ENCODE measurements at regions not wholly inside any gene's neighbourhood (a gene's known extent, or its start where the extent isn't known, plus 50 kb on each side); places are given as distances from the start of the nearest gene placed in this dataset.

DNA sequence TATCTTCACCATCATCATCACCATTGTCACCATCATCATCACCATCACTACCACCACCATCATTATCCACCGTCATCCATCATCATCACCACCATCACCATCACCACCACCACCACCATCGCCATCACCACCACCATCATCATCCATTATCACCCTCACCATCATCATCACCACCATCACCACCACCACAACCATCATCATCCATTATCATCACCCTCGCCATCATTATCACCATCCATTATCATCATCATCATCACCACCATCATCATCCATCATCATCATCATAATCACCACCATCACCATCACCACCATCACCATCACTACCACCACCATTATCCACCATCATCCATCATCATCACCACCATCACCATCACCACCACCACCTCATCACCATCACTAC is 95.6 kb downstream of the C16orf95 start:
- DNase-seq, result no peak

DNA sequence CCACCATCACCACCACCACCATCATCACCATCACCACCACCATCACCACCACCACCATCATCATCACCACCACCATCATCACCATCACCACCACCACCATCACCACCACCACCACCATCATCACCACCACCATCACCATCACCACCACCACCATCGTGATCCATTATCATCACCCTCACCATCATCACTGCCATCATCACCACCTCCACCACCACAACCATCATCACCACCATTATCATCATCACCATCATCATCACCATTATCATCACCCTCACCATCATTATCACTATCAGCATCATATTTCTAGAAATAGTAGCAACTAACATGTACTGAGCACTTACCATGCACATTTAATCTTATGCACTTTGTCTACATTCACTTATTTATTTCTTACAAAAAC is 94.9 kb downstream of the C16orf95 start:
- DNase-seq, result no peak

DNA sequence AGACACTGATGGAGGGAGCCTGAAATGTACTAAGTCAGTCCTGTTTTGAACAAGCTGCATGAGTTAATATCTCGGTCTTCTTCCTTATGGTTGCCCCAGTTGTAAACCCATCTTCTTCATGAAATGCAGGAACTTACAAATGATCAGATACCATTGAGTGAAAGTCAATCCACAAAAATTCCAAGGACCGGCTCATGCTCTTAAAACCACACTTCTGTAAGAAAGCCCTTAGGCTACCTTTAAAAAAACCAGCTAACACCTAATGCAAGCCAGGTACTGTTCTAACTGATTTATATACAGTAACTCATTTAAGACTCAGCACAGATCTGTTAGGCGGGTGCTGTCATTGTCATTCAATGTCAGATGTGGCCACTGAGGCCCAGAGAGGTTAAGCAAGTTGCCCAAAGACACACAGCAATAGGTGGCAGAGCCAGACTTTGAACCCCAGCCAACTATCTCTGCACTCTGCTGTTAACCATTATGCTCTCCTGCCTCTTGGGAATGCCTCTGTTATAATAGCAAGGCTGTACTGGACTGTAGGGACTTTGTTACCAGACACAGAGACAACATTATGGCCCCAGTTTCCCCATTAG is 93.4 kb downstream of the C16orf95 start:
- DNase-seq, result no peak

DNA sequence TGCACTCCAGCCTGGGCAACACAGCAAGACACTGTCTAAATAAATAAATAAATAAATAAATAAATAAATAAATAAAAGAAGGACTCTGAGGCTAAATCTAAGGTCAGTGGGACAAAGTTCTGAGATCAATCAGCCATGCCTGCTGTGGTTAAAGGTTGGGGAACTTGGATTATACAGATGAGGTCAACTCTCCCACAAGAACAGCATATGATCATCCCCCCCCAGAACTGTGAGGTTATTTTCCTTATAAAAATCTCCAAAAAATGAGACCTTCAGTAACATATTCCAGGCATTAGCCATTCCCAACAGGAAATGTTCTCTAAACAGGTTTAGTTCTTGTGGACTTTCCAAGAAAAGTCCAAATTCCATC is 90.3 kb downstream of the C16orf95 start:
- no peak for DNase-seq

DNA sequence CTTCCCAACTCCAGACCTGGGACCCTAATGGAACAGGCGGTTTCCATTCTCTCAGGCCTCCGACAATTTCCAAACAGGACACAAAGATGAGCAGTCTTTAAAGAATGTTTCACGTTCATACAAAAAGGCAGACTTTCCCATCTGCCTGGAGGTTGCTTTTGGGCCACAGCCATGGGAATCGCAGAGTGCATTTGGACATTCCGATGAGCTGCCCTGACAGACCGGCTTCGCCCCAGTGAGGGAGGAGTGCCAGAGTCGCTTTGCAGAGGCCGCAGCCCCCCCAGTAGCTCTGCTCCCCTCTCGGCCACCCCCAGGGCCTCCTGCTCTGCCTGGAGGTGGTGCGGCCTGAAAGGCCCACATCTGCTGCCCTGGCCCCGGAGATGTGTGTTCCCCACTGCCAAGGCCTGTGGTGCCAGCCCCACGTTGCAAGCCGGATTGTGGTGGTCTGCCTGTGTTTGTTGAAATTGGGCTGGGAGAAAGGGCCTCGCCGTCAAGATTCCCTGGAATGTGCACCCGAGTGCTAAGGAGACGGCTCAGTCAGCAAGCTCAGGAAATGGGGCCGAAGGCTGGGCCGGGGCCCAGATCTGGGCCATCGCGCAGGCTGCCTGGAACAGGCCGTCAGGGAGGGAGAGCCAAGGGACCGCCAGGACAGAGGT is 89.8 kb downstream of the C16orf95 start:
- DNase-seq, result no peak

DNA sequence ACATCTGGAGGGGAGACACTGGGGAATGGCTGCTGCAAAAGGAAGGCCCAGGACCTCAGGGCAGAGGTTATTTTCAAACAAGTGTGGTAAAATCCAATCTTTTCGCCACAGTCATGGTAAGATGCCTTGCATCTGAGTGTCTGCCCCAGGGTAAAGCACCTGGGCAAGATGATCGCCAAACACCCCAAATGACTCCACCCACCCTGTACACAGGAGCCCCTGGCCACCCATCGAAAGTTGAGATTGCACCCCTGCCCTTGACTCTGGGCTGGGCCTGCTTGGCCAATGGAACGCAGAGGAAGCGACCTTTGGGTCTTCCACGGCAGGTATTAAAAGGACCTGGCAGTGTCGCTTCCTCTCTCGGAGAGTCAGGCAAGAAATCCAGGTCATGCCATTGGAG is 88.8 kb downstream of the C16orf95 start:
- DNase-seq, result no peak

DNA sequence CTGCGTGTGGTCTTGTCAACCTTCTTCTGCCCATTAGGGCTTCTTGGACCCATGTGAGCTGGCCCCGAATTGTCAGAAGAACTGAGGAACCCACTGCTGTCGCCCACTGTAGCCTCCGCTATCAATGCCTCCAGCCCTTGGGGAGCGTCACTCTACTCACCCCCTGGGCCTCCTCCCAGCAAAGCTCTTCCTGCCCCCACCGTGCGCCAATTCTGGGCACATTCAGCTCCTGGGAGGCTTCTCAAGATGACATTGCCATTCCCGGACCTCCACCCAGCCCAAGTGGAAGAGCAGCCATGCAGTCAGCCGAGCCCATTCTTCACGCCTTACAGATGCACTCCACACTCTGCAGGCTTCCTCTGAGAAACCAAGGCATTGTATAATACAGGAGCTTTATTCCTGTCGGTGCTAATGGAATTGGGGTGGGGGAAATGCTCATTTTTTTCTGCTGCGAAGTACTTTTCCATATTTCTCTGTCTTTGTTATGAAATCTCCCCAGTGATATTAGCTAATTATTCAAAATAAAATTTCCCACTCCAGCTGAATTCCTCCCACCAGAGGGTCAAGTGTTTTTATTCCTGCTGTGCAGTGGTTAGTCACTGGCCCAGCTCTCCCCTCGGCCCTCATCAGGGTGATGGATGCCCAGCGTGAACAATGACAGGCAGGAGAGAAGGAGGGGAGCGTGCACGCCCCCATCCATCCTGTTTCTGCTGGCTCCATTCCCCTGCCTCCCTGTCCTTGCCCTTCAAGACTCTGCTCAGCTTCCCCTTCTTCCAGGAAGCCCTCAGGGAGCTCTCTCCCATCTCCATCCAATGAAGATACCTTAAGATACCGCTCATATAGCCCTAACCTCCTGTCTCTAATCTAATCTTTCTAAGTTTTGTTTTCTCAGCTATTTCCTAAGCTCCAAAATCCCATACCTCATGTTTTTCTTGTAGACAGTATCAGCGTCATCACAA is 87.7 kb downstream of the C16orf95 start:
- no peak for DNase-seq

DNA sequence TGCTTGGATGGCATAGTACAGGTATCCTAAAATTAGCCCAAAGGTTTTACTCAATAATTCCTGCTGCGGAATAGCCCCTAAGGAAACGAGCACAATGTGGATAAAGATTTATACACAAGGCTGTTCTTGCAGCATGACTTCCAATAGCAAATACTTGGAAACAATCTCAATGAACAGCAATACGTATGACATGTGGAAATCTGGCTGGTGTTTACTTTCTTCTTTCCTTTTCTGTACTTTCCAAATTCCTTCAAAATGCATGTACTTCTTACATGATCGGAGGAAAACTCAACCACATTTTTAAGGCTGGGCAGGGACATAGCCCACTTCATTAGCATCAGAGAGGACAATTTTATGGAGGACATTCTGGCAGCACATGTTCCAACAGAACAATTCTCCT is 86.6 kb downstream of the C16orf95 start:
- DNase-seq, result no peak

DNA sequence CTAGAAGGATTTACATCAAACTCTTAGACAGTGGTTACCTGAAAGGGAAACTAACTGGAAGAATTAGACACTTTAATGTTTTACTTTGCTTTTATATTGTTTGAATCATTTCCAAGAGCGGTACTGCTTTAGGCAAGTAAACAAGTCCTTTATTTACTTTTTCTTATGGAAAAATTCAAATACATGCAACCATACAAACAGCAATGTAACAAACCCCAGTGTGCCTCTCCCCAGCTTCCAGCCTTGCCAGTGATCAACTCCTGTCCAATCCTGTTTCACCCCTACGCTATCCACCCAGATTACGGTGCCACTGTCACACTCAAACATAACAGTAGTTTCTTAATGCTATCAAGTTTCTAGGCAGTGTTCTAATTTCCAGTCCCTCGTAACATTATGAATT is 85.9 kb downstream of the C16orf95 start:
- DNase-seq, result no peak

DNA sequence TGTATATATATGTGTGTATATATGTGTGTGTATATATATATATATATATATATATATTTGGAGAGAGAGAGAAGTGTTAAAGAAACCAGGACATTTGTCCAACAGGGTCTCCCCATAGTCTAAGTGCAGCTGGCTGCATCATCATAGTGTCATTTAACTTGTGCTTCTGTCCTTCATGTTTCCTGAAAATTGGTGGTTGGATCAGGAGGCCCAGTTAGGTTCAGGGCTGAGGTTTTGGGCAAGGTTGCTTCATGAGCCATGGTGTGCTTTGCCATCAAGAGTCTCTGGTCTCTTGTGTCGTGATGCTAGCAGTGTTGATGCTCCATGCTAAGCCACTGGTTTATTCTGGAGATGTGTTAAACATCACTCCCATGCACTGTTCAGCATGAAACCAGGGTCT is 85.3 kb downstream of the C16orf95 start:
- DNase-seq, result no peak

DNA sequence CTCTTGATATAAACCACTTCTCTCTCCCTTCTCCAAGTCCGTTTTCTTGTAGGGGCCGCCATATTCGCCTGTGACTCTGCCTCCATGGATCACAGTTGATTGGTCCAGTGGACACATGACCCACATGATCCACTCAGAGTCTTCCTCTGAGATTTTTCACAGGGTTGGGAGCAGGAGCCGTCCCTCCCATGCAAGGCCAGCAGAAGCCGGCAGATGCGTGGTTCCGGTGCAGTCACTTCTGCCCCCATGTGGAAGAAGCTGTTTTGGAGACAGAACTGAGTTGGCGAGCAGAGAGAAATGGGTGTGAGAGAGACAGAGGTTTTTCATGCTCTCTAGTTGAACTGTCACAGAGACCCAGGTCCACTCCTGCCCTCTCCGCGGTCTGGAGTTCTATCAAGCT is 83.3 kb downstream of the C16orf95 start:
- no peak for DNase-seq

DNA sequence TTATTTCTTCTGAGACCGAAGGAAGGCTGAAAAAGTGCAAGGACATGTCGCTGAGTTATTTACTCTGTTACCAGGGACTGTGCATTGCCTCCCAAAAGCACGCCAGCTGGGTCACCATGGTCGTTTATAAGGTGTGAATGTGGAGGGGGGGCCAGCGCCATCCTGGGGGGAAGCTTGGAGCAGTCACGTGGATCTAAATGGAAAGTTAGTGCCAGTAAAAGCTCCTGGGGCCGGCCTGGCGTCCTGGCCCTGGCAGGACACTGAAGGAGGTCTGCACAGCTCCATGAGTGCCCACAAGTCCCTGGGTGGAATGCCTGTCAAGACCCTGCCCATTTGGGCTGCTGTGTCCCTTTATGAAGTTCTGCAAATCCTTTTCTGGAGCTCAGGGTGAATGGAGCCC is 82.6 kb downstream of the C16orf95 start:
- no peak for DNase-seq

DNA sequence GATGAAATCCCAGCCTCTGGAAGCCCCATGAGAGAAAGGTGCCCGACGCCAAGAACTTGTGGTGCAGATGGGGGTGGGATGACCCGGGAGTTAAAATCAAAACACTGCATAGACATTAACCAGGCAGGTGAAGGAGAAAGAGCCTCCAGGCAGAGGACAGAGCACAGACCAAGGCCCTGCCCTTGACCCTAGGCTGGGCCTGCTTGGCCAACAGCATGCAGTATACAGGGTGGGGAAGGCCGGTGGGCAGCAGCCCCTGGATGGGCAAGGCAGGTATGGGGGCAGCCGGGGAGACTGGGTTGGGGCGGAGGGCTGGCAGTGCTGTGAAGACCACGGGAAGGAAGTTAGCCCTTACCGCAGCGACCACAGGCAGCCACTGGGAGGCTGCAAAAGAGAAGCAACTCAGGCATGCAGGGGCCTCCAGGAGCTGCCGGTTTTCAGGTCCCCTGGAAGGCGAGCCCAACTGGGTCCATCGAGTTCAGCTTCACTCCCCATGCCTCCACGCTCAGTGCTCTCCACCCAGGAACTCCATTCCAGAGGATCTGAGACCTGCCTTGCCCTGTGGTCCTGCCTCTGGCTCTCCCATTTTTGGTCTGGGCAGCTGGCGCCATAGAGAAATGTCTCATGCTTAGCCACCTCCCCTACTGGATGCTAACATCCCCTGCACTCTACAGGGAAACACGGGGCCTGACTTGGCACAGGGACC is 81.2 kb downstream of the C16orf95 start:
- DNase-seq, result no peak

DNA sequence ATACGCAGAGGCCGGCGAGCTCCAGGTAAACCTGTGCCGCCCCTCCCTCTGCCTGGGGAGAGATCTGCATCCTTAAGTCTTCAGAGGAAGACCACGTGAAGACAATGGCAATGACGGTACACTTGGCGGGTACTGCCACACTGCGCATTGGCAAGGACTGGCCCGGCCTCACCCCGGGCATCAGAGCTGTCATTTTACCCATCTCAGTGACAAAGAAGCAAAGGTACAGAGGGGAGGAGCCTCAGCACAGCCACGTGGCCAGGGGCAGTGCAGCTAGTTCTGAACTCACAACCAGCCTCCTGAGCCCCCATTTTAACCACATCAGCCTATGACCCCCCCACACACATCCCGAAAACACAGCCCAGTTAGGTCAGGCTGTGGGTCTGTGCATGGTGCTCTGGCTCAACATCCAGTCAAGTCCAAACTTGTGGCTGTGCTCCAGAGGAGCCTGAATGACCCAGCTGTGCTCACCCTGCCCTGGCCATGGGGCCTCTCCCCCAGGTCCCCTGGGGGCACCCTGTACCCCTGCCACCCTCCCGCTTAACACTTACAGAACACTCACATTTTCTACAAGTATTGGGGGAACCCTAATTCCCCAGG is 80.6 kb downstream of the C16orf95 start:
- no peak for DNase-seq

DNA sequence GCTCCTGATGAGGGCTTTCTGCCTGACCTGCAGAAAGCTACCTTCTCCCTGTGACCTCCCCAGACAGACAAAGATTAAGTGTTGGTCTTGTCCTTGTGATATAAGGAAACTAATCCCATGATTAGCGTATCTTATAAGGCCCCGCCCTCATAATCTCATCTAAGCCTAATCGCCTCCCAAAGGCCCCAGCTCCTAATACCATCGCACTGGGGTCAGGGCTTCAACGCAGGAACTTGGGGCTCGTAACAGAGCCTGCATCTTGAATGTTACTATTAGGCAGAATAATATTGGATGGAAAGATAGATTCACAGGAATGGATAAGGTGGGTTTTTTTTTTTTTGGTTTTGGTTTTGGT is 78.9 kb downstream of the C16orf95 start:
- DNase-seq, result no peak

DNA sequence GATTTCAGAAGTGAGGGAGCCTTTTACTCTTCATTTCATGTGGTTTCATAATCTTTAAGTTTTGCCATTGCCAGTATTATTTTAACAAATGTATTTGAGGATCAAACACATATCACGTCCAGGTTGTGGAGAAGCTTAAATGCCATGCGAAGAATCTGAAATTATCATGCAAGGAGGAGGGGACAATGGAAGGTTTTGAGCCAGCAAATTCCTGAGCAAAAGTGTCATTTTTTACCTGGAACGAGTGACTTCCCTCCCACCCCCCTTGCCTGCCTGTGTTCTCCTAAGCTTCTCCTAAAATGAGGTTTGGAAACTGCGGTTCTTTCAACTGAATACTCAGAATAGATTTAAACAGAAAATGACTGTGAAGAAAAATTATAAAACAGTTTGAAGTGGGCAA is 77.6 kb downstream of the C16orf95 start:
- no peak for DNase-seq

DNA sequence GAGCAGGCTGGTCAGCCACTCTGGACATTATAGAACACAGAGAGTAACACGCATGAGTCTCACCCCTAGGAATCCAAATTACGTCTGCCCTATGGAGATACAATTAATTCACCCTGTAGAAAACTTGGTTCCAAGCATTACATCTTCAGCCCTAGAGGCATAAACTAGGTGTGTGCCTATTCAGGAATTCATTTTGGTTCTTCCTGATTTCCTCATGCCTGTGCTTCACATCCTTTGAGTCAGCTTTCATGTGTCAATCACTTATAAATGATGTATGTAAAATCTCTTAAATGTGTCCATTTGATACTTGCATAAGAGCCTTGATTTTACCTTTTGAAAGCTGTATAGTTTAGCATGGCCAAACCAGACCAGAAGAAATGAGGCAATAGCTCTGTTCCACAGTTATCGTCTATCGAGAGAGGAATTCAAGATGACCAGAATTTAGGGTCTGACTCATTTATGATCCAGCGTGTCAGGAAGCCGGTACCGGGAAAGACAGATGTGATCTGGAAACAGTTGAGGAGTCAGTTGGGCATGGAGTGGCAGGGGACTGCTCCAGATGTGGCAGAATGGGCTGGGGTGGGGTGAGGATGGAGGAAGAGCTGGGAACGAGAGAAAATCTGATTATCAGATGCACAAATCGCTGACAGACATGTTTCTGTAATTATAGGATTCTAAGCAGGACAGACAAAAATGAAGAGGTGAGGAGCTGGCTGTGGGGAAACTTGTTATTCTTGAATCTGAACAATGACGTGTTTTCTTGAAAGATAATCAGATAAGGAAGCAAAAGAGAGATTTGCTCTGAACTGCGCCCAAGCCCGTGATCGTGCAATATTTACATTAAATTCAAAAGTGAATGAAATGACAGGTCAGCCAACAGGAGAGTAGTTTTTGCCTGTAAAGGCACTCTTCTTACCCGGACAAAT is 76.7 kb downstream of the C16orf95 start:
- DNase-seq, result no peak

DNA sequence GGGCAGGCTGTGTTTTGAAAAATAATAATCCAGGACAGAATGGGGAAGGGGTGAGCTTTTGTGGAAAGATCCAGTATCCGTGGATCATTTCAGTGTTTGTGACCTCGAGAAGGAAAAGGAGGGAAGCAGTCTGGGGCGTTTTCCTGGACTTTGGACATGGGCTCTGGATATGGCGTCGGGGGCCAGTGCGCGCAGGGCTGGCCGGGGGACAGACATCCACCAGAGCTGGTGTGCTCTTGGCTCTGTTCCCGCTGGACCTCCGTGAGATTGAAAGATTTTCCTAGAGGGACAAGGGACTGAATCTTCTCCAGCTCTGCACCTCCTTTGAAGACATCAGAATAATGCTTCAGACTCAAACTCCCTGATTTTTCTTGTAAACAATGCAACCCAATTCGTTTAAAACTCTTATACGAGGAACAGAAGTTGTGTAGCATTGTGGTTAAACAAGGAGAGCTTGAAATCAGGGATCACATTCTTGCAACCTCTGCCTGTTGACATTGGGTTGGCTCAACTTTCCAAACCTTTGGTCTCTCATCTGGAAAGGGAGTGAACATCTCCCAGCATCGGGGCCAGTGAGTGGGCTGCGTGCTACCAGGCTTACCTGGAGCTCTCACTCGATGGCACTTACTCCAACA is 75.9 kb downstream of the C16orf95 start:
- DNase-seq, result no peak

DNA sequence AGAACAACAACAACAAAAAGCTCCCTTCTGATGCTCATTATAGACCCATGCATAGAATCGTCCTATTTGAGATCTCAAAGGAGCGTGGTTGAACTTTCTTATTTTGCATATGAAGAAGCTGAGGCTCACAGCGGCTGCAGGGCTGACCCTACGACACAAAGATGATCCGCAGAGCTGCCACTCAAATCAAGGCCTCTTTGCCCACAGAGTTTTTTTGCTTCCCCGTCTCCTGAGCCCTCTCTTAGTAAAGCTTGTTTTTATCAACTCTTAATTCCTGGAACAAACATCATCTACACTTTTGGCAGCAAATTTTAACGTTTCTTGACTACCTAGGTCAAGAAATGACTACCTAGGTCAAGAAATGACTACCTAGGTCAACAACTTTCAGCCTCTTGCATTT is 73.7 kb downstream of the C16orf95 start:
- DNase-seq, result no peak

DNA sequence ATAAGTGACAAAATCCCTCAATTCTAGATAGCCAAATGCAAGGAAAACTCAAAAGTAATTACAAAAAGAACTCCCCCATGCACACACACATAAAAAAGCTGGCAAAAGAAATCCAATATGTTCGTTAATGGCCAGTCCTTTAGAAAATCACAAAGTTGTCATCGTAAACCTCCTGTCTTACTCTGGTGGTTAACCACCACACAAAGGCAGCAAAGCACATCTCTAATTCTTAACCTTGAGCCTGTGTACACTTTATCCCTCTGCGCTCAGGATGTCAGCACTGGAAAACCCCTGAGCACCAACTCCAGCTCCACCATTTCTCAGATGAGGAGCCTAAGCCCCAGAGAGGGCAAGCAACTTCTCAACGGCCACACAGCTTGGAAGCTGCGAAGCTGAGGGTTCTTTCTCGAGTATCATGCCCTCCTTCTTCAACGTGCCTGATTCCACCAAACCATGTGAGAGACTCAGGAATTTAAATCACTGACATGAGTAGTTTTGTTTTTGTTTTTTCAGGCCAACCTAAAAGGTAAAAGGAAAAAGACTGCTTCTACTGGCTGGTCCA is 72.5 kb downstream of the C16orf95 start:
- no peak for DNase-seq

DNA sequence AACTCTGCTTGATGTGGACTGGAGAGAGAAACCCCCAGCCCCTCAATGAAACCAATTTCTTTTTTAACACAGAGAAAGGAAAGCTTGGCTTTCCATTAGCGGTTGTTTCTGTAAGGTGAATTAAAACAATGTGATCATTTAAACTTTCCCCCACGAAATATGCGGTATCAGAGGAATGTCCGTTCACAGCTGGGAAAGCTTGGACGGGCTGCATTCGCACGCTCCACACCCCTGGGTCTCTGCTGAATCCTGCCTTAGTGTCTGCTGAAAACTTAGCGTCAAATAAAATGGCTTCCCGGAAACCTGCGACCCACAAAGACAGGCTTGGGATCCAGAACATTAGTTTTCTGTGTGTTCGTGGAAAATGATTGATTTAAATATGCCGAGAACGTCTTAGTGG is 71.7 kb downstream of the C16orf95 start:
- no peak for DNase-seq

Data from NCI-H526 treated with DMSO at 0.1 percent for 48 hours (cell line).